ENCODE measurements at regions not wholly inside any gene's neighbourhood (a gene's known extent, or its start where the extent isn't known, plus 50 kb on each side); places are given as distances from the start of the nearest gene placed in this dataset.

DNA sequence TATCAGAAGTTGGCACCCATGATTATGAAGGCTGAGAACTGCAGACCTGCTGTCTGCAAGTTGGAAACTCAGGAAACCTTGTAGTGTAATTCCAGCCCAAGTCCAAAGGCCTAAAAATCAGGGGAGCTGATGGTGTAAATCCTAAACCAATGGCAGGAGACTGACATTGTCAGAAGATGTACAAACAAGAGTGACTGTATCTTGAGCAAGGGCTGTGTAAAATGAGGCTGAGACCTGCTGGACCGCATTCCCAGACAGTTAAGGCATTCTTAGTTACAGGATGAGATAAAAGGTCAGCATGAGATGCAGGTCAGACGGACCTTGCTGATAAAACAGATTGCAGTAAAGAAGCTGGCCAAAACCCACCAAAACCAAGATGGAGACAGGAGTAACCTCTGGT lies 147.7 kb downstream of the COG6 start:
- peaks cover 7% of the 10 kb centered on the region for H3K9me3 Mint-ChIP-seq
- DNase-seq = no peak
- H3K4me3 Mint-ChIP-seq = no peak overlapping the region
- no peak overlapping the region for H3K27ac Mint-ChIP-seq
- H3K4me1 Mint-ChIP-seq = no peaks in the 10 kb centered on the region
- H3K27me3 Mint-ChIP-seq = no peaks in the 10 kb centered on the region
- CTCF ChIA-PET = no interaction called here
- no peaks in the 10 kb centered on the region for H3K36me3 Mint-ChIP-seq

DNA sequence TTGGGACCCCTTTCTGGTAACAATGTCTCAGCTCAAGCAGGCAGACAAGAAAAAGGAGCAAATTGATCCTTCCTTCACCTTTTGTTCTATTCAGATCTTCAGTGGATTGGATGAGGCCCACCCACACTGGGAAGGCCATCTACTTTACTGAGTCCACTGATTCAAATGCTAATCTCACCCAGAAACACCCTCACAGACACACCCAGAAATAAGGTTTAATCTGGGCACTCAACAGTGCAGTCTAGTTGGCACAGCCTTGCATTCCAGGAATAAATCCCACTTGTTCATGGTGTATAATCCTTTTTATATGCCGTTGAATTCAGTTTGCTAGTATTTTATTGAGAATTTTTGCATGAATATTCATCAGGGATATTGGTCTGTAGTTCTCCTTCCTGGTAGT lies 148.4 kb downstream of the COG6 start:
- CTCF ChIA-PET = no interaction called here
- Mint-ChIP-seq H3K27me3 (no peaks in the 10 kb centered on the region), H3K27ac (no peak overlapping the region)

DNA sequence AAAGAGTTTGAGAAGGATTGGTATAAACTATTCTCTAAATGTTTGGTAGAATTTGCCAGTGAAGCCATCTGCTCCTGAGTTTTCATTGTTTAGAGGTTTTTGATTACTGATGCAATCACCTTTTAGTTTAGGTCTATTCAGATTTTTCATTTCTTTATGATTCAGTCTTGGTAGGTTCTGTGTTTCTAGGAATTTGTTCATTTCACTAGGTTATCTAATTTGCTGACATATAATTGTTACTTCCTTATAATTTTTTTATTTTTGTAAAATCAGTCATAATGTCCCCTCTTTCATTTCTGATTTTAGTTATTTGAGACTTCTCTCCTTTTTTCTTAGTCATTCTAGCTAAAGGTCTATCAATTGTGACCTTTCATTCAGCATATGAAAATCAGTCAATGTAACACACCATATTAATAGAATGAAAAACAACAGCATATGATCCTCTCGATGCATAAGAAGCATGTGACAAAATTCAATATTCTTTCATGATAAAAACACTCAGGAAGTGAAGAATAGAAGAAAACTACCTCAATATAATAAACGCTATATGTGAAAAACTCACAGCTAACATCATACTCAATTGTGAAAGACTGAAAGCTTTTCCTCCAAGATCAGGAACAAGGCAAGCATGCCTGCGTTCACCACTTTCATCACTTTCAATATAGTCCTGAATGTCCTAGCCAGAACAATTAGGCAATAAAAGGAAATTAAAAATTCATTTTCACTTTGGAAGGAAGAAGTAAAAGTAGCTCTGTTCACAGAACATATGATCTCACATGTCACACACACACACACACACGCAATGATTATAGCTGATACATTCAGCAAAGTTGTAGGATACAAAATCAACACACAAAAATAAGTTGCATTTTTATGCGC lies 149.1 kb downstream of the COG6 start:
- peaks cover 5% of the 10 kb centered on the region for H3K9me3 Mint-ChIP-seq
- no peaks in the 10 kb centered on the region for H3K4me1 Mint-ChIP-seq
- no peak overlapping the region for H3K4me3 Mint-ChIP-seq
- no peaks in the 10 kb centered on the region for H3K27me3 Mint-ChIP-seq
- no peak for DNase-seq
- CTCF ChIA-PET = no interaction called here
- no peaks in the 10 kb centered on the region for H3K36me3 Mint-ChIP-seq
- H3K27ac Mint-ChIP-seq = no peak overlapping the region

More for the DNA sequence above, 148.4 kb downstream of the COG6 start:
- H3K36me3 Mint-ChIP-seq = no peaks in the 10 kb centered on the region
- no peaks in the 10 kb centered on the region for H3K4me1 Mint-ChIP-seq
- H3K9me3 Mint-ChIP-seq = peaks cover 7% of the 10 kb centered on the region
- H3K4me3 Mint-ChIP-seq = no peak overlapping the region
- DNase-seq = no peak

DNA sequence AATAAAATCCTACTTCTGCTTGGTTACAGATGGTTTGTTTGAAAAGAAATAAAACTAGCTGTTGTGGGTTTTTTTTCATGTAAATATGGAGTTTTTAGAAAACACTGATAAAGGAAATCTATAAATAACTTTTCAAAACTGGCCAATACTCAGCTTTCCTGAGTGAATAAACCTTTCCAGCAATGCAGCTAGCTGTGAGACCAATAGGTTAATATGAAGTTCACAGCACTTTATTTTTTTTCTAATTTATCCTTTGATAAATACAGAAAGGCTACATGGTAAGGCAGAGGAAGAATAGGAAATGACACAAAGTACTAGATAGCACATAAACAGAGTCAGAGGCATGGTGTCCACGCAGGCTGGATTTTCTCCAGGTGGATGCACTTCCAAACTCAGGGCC lies 154.0 kb downstream of the COG6 start:
- peaks cover 3% of the 10 kb centered on the region for H3K27me3 Mint-ChIP-seq
- no peak overlapping the region for H3K4me3 Mint-ChIP-seq
- CTCF ChIA-PET = interaction anchor here (0.6 to 0.7 kb wide), 2 partner anchors 37 to 1114 kb away, joined by 3 read pairs; no protein-coding TSS in a partner anchor
- H3K4me1 Mint-ChIP-seq = no peaks in the 10 kb centered on the region
- H3K36me3 Mint-ChIP-seq = no peaks in the 10 kb centered on the region
- H3K27ac Mint-ChIP-seq = no peak overlapping the region
- no peaks in the 10 kb centered on the region for H3K9me3 Mint-ChIP-seq
- no peak for DNase-seq

DNA sequence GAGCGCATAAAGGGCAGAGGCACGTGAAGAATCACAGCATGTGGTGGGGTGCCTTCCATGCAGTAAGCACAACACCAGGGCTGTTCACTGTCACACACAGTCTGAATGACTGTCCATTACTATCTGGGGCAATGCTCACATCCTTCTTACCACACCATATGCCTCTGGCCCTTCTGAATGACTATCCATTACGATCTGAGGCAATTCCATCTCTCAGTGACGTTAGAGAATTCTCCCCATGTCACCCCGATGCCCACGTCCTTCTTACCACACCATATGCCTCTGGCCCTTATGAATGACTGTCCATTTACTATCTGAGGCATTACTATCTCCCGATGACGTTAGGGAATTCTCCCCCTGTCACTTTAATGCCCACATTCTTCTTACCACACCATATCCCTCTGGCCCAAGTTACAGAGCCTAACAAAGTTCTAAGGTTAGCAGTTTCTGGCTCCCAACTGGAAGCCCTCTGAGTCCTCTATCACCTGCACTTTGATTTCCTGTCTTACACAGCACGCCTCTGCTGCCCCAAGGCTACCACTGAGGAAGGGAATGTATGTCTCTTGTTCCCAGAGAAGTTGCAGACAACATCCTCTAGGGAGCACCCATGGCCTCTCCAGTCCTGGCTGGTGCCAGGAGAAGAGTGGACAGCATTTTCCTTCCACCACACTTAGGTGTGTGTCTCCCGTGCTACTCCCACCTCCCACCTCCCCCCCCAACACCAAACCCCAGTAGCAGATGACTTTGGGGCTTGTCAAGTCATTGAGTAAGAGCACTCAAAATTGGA lies 154.8 kb downstream of the COG6 start:
- CTCF ChIA-PET = no interaction called here
- Mint-ChIP-seq H3K36me3 (no peaks in the 10 kb centered on the region), H3K9me3 (no peaks in the 10 kb centered on the region), H3K27ac (no peak overlapping the region), H3K4me1 (no peaks in the 10 kb centered on the region), H3K27me3 (peaks cover 3% of the 10 kb centered on the region), H3K4me3 (no peak overlapping the region)
- DNase-seq = no peak

DNA sequence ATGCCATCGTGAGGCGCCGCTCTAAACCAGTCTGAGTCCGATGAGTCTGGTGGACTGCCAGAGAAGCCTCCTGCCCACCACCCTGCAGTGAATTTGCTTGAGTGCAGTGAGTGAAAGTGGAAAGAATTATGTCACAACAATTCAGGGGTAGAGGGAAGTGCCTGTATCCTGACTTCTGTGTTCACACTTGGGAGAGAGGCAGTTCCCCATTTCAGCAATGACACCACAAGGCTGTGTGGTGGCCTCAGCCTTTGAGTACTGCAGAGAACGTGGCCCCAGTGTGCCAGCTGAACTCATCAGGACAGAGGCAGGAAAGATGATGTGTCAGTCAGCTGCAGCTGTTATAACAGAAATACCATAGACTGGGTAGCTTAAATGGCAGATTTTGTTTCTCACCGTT lies 155.6 kb downstream of the COG6 start:
- CTCF ChIA-PET = interaction anchor here (0.6 kb wide), 1 partner anchor 95 kb away, joined by 3 read pairs; no protein-coding TSS in a partner anchor
- no peak for DNase-seq

DNA sequence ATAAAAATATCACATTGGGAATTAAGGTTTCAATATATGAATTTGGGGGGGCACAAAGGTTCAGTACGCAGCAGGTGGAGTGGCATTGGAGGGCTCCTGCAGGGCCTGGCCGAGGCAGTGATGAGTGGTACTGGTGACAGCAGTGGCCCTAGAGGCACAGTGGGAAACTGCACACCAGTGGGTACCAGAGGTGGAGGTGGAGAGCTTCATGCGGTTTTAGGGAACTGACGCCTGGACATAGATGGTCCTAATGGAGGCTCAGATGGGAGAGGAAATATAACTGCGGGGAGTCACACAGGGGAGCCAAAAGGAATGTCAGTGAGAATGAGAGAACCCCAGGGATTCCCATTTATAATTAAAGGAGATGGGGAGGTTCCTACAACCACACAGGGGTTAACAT lies 156.2 kb downstream of the COG6 start:
- H3K9me3 Mint-ChIP-seq = no peaks in the 10 kb centered on the region
- H3K4me1 Mint-ChIP-seq = no peaks in the 10 kb centered on the region
- H3K36me3 Mint-ChIP-seq = no peaks in the 10 kb centered on the region
- CTCF ChIA-PET = no interaction called here
- peaks cover 3% of the 10 kb centered on the region for H3K27me3 Mint-ChIP-seq
- no peak overlapping the region for H3K27ac Mint-ChIP-seq
- no peak overlapping the region for H3K4me3 Mint-ChIP-seq
- DNase-seq = no peak

More for the DNA sequence above, 155.6 kb downstream of the COG6 start:
- H3K9me3 Mint-ChIP-seq = no peaks in the 10 kb centered on the region
- peaks cover 3% of the 10 kb centered on the region for H3K27me3 Mint-ChIP-seq
- H3K27ac Mint-ChIP-seq = no peak overlapping the region
- no peaks in the 10 kb centered on the region for H3K36me3 Mint-ChIP-seq
- no peaks in the 10 kb centered on the region for H3K4me1 Mint-ChIP-seq
- H3K4me3 Mint-ChIP-seq = no peak overlapping the region

DNA sequence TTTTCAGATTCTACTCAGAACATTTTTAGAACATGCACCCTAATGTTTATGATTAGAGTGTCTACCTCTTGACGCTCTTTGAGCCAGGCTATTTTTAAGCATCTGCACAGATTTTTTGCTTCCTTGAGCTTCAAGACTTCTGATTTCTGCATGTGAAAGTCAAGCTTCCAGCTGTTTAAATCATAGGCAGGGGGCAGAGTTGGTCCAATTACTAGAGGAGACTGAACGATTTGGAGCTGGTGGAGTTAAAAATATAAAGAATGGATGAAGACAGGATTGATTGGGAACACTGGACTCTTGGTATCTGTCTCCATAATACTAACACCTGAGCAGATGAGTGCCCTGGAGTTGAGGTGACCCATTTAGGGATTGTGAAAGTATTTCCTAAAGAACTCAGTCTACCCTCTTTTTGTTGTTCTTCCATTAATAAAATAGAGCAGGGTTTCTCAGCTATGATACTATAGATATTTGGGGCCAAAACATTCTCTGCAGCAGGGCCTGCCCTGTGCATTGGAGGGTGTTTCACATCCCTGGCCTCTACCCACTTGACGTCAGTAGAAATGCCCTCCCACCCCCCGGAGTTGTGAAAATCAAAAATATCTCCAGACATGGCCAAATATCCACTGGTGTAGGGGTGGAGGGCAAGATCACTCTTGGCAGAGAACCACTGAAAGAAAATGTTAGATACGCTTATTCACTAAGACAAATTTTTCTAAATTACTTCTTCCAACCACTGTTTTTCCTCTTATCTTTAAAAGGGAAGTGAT lies 160.1 kb downstream of the COG6 start:
- Mint-ChIP-seq H3K36me3 (no peaks in the 10 kb centered on the region), H3K4me3 (no peak overlapping the region), H3K9me3 (no peaks in the 10 kb centered on the region), H3K4me1 (no peaks in the 10 kb centered on the region), H3K27ac (no peak overlapping the region), H3K27me3 (peaks cover 3% of the 10 kb centered on the region)
- CTCF ChIA-PET = interaction anchor here (0.8 kb wide), 1 partner anchor 867 kb away, joined by 3 read pairs; no protein-coding TSS in a partner anchor
- DNase-seq = no peak

DNA sequence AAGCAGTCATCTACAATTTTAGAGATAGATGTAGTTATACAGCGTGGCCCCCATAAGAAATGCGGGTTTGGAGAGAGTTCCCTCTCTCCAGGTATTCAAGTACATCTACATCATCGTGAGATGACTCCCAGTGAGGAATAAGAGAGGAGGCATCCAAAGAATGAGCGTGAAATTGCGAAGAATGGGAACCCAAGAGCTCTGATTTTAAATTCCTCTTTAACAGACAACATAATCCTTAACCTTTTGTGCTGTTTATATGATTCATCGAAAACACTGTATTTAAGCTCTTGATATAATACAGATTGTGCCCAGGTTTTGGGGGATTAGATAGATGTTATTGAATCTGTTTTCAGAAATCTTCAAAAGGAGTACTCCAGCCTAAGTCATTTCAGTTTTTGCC lies 161.5 kb downstream of the COG6 start:
- no peak overlapping the region for H3K27ac Mint-ChIP-seq
- H3K4me3 Mint-ChIP-seq = no peak overlapping the region
- DNase-seq = no peak
- H3K9me3 Mint-ChIP-seq = no peaks in the 10 kb centered on the region
- H3K36me3 Mint-ChIP-seq = no peaks in the 10 kb centered on the region
- CTCF ChIA-PET = no interaction called here
- peaks cover 8% of the 10 kb centered on the region for H3K4me1 Mint-ChIP-seq
- no peaks in the 10 kb centered on the region for H3K27me3 Mint-ChIP-seq

DNA sequence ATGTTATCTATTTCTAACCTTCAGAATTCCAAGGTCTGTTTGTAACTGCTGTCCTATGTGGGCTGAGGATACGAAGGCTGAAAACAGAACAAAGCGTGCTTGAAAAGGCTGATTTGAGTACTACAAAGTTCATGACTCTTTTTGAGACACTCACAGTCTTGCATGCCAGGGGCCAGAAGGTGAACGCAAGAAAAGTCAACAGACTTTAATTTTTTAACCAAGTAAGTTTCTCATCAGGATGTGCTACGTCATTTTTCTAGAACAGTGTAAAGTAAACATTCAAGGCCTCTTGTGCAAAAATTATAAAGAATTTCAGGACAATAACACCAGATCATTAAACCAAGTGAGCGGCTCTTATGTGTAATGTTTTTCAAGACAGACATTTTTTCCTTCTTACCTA lies 163.5 kb downstream of the COG6 start:
- DNase-seq = no peak
- Mint-ChIP-seq H3K4me3 (no peak overlapping the region), H3K4me1 (peaks cover 25% of the 10 kb centered on the region), H3K27me3 (no peaks in the 10 kb centered on the region), H3K36me3 (no peaks in the 10 kb centered on the region), H3K9me3 (no peaks in the 10 kb centered on the region), H3K27ac (no peak overlapping the region)
- CTCF ChIA-PET = no interaction called here

DNA sequence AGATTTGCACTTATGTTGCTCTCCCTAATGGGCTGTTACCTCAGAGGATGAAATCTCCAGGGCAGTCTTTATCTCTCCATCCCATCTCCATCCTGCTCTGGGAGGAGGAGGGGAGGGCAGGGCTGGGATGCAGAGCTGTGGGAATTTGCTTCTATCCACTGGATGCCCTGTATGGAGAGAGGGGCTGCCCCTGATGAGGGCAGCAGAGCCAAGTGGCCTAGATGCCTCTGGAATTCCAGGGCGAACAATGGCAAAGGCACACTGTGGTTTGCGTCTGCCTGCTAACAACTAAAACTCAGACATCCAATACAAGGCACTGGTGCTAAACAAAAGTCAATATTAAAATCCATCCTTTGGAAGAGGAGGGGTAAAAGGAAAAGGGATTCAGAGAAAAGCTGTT lies 165.1 kb downstream of the COG6 start:
- H3K36me3 Mint-ChIP-seq = no peaks in the 10 kb centered on the region
- no peak overlapping the region for H3K4me3 Mint-ChIP-seq
- peaks cover 26% of the 10 kb centered on the region for H3K4me1 Mint-ChIP-seq
- CTCF ChIA-PET = no interaction called here
- no peaks in the 10 kb centered on the region for H3K27me3 Mint-ChIP-seq
- no peaks in the 10 kb centered on the region for H3K9me3 Mint-ChIP-seq
- H3K27ac Mint-ChIP-seq = no peak overlapping the region
- no peak for DNase-seq

DNA sequence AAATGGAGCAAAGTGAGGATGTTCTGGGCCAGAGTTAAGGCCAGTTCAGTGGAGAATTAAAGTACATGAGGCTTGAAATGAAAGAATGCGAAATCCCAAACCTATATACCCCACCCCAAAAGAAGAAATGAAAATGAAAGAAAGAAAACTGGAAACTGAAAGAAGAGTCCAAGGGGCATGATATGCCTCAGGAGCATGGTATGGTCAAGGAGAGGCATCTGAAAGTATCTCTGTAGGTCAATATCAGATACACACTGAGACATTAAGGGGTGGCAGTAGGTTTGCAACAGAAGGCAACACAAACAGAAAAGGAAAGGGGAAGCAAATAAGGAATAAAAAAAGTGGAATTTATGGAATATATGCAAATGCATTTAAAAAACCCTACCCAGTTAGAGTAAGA lies 166.5 kb downstream of the COG6 start:
- H3K9me3 Mint-ChIP-seq = no peaks in the 10 kb centered on the region
- CTCF ChIA-PET = no interaction called here
- H3K4me3 Mint-ChIP-seq = no peak overlapping the region
- H3K36me3 Mint-ChIP-seq = no peaks in the 10 kb centered on the region
- no peak overlapping the region for H3K27ac Mint-ChIP-seq
- H3K4me1 Mint-ChIP-seq = peaks cover 26% of the 10 kb centered on the region
- H3K27me3 Mint-ChIP-seq = no peaks in the 10 kb centered on the region
- DNase-seq = no peak

DNA sequence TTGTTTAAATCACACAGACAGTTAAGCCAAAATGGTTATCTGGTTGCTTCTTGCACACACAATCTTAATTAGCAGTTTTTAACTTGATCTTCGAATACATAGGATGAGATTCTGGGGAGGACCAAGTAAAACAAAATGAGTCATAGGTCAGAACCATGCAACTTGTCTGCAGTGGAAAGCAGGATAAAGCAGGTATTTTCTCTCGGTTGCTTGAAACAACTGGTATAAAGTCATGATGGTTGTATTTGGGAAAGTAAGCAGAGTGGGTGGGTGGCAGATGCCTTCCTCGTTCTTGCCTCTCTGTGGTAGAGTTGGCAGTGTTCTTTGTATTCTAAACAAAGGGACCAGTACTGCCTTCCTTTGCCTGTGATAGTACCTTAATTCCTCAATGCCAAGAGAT lies 167.0 kb downstream of the COG6 start:
- Mint-ChIP-seq H3K36me3 (no peaks in the 10 kb centered on the region), H3K9me3 (no peaks in the 10 kb centered on the region), H3K4me1 (peaks cover 26% of the 10 kb centered on the region), H3K27me3 (no peaks in the 10 kb centered on the region), H3K4me3 (no peak overlapping the region), H3K27ac (no peak overlapping the region)
- DNase-seq = no peak
- CTCF ChIA-PET = no interaction called here

DNA sequence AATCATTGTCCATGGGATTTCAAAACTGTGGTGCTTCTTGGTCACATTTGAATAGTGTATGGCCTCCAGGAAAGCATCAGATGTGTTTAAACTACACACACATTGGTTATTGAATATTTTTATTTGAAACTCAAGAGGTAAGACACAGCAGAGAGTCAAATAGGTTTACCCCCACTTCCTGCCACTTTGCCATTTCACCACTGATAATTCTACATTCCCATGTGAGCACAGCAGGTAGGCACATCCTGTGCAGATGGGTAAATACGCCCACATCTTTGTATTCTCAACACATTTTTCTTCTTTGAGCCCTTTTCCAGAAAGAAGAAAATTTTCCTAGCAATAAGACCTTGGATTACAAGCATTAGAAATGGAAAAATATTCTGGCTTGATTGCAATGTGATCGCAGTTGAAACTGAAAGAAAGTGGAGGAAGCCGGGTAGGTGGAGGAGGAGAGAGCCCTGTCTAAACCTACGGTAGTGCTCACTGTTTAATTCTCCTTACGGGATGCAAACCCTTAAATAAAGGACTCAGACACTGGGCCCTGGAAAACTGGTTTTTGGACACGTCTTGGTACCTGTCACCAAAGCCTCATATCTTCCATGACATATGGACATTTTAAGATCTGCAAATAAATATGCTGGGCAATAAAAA lies 167.7 kb downstream of the COG6 start:
- no peaks in the 10 kb centered on the region for H3K9me3 Mint-ChIP-seq
- H3K4me3 Mint-ChIP-seq = peak overlapping the region; percentile 58
- no peaks in the 10 kb centered on the region for H3K27me3 Mint-ChIP-seq
- CTCF ChIA-PET = interaction anchor here (0.7 kb wide), 1 partner anchor 9 kb away, joined by 3 read pairs; no protein-coding TSS in a partner anchor
- H3K36me3 Mint-ChIP-seq = no peaks in the 10 kb centered on the region
- H3K4me1 Mint-ChIP-seq = peaks cover 26% of the 10 kb centered on the region
- peak overlapping the region; percentile 34 for H3K27ac Mint-ChIP-seq
- no peak for DNase-seq
